SJSA1 (cell line): ENCODE measurements at regions not wholly inside any gene's neighbourhood (a gene's known extent, or its start where the extent isn't known, plus 50 kb on each side); places are given as distances from the start of the nearest gene placed in this dataset.
A peak's percentile ranks its signal among the peaks of the same experiment; 100 is the strongest.

Experiments
- DNase-seq, 2 experiments: peaks; one replicate each; pipeline ENCODE4 v3.0.0-alpha.2; 2015 to 2020; ENCODE audit warnings: low spot score in 2 of 2, low read depth in 1 of 2
- H3K27ac ChIP-seq: fragments of 250-450 bp; sonication (Bioruptor Pico); 2 replicates; pipeline ENCODE4 v1.5.1; 2020; ENCODE audit warnings: mild to moderate bottlenecking, moderate library complexity
- H3K27me3 ChIP-seq: fragments of 250-450 bp; sonication (Bioruptor Pico); replicated peaks from 2 replicates; pipeline ENCODE4 v1.5.1; 2020; ENCODE audit warnings: mild to moderate bottlenecking, moderate library complexity
- H3K36me3 ChIP-seq: fragments of 250-450 bp; sonication (Bioruptor Pico); 2 replicates; pipeline ENCODE4 v1.5.1; 2020; ENCODE audit warnings: mild to moderate bottlenecking
- H3K4me1 ChIP-seq: fragments of 250-450 bp; sonication (Bioruptor Pico); replicated peaks from 2 replicates; pipeline ENCODE4 v1.6.1; 2021; ENCODE audit warnings: mild to moderate bottlenecking
- H3K4me3 ChIP-seq: fragments of 250-450 bp; sonication (Bioruptor Pico); 2 replicates; pipeline ENCODE4 v1.5.1; 2020; ENCODE audit warnings: mild to moderate bottlenecking
- H3K9me3 ChIP-seq: fragments of 250-450 bp; sonication (Bioruptor Pico); replicated peaks from 2 replicates; pipeline ENCODE4 v1.5.1; 2020; ENCODE audit warnings: mild to moderate bottlenecking

GRCh38 chr5:128636361-128636760, 98.3 kb upstream of the FBN2 start:
- Histone ChIP-seq H3K36me3 (no peaks in the 10 kb centered on the region), H3K4me1 (no peaks in the 10 kb centered on the region), H3K27ac (no peak overlapping the region), H3K27me3 (no peaks in the 10 kb centered on the region), H3K4me3 (no peak overlapping the region), H3K9me3 (no peaks in the 10 kb centered on the region; the same call in 1 of the 2 replicates)
- no peak for DNase-seq

GRCh38 chr5:128637031-128637430, 99.0 kb upstream of the FBN2 start:
- no peak for DNase-seq
- Histone ChIP-seq H3K4me3 (no peak overlapping the region), H3K27ac (no peak overlapping the region), H3K4me1 (no peaks in the 10 kb centered on the region), H3K9me3 (no peaks in the 10 kb centered on the region), H3K27me3 (no peaks in the 10 kb centered on the region), H3K36me3 (no peaks in the 10 kb centered on the region)

GRCh38 chr5:128641861-128642260, 103.8 kb upstream of the FBN2 start:
- no peaks in the 10 kb centered on the region for H3K4me1 ChIP-seq
- H3K4me3 ChIP-seq: no peak overlapping the region
- no peaks in the 10 kb centered on the region for H3K36me3 ChIP-seq
- no peak for DNase-seq
- no peak overlapping the region for H3K27ac ChIP-seq
- H3K27me3 ChIP-seq: no peaks in the 10 kb centered on the region; the same call in 1 of the 2 replicates
- H3K9me3 ChIP-seq: no peaks in the 10 kb centered on the region

- Histone ChIP-seq H3K27me3 (no peaks in the 10 kb centered on the region; the same call in 1 of the 2 replicates), H3K4me1 (no peaks in the 10 kb centered on the region), H3K36me3 (no peaks in the 10 kb centered on the region), H3K27ac (no peak overlapping the region), H3K4me3 (no peak overlapping the region), H3K9me3 (no peaks in the 10 kb centered on the region)
- no peak for DNase-seq
These were observed 106.8 kb upstream of the FBN2 start for GRCh38 chr5:128644863-128645262.

- Histone ChIP-seq H3K27ac (no peak overlapping the region), H3K27me3 (no peaks in the 10 kb centered on the region; the same call in 1 of the 2 replicates), H3K4me1 (no peaks in the 10 kb centered on the region), H3K36me3 (no peaks in the 10 kb centered on the region), H3K9me3 (no peaks in the 10 kb centered on the region), H3K4me3 (no peak overlapping the region)
- no peak for DNase-seq
These were observed 107.5 kb upstream of the FBN2 start for GRCh38 chr5:128645581-128645980.

GRCh38 chr5:128646176-128646575, 108.1 kb upstream of the FBN2 start:
- Histone ChIP-seq H3K4me1 (no peaks in the 10 kb centered on the region), H3K36me3 (no peaks in the 10 kb centered on the region), H3K4me3 (no peak overlapping the region), H3K9me3 (no peaks in the 10 kb centered on the region), H3K27me3 (no peaks in the 10 kb centered on the region; the same call in 1 of the 2 replicates), H3K27ac (no peak overlapping the region)
- no peak for DNase-seq

GRCh38 chr5:128649192-128649591, 111.1 kb upstream of the FBN2 start:
- Histone ChIP-seq H3K36me3 (no peaks in the 10 kb centered on the region), H3K9me3 (no peaks in the 10 kb centered on the region), H3K27ac (no peak overlapping the region), H3K4me3 (no peak overlapping the region), H3K4me1 (no peaks in the 10 kb centered on the region), H3K27me3 (no peaks in the 10 kb centered on the region)
- no peak for DNase-seq

- Histone ChIP-seq H3K4me3 (no peak overlapping the region), H3K27me3 (no peaks in the 10 kb centered on the region), H3K36me3 (no peaks in the 10 kb centered on the region)
These were observed 125.0 kb upstream of the FBN2 start for GRCh38 chr5:128662997-128663396.

GRCh38 chr5:128665747-128666355, 127.8 kb upstream of the FBN2 start:
- no peaks in the 10 kb centered on the region for H3K9me3 ChIP-seq
- no peak for DNase-seq
- no peaks in the 10 kb centered on the region for H3K27me3 ChIP-seq
- no peaks in the 10 kb centered on the region for H3K36me3 ChIP-seq
- no peaks in the 10 kb centered on the region for H3K4me1 ChIP-seq
- no peak overlapping the region for H3K4me3 ChIP-seq
- no peak overlapping the region for H3K27ac ChIP-seq

More at GRCh38 chr5:128662997-128663396, 125.0 kb upstream of the FBN2 start:
- DNase-seq: no peak
- no peak overlapping the region for H3K27ac ChIP-seq
- no peaks in the 10 kb centered on the region for H3K4me1 ChIP-seq
- H3K9me3 ChIP-seq: no peaks in the 10 kb centered on the region

- no peaks in the 10 kb centered on the region for H3K9me3 ChIP-seq
- H3K4me1 ChIP-seq: no peaks in the 10 kb centered on the region
- H3K27ac ChIP-seq: no peak overlapping the region
- no peaks in the 10 kb centered on the region for H3K27me3 ChIP-seq
- H3K36me3 ChIP-seq: no peaks in the 10 kb centered on the region
- DNase-seq: no peak
- no peak overlapping the region for H3K4me3 ChIP-seq
These were observed 129.1 kb upstream of the FBN2 start for GRCh38 chr5:128667152-128667551.

- Histone ChIP-seq H3K4me1 (0 out of 2 replicates have a peak, but pooled peaks cover 2% of the 10 kb centered on the region), H3K27me3 (no peaks in the 10 kb centered on the region), H3K4me3 (no peak overlapping the region), H3K36me3 (no peaks in the 10 kb centered on the region), H3K27ac (no peak overlapping the region), H3K9me3 (no peaks in the 10 kb centered on the region)
- DNase-seq: no peak
These were observed 129.7 kb upstream of the FBN2 start for GRCh38 chr5:128667751-128668150.

GRCh38 chr5:128668921-128669320, 130.9 kb upstream of the FBN2 start:
- Histone ChIP-seq H3K27ac (no peak overlapping the region), H3K4me1 (peaks cover 3% of the 10 kb centered on the region; the same call in 1 of the 2 replicates), H3K36me3 (no peaks in the 10 kb centered on the region), H3K27me3 (no peaks in the 10 kb centered on the region), H3K4me3 (no peak overlapping the region), H3K9me3 (no peaks in the 10 kb centered on the region)
- DNase-seq: no peak

- no peaks in the 10 kb centered on the region for H3K27me3 ChIP-seq
- no peak for DNase-seq
These were observed 131.8 kb upstream of the FBN2 start for GRCh38 chr5:128669803-128670202.

GRCh38 chr5:128671943-128672342, 133.9 kb upstream of the FBN2 start:
- Histone ChIP-seq H3K27ac (no peak overlapping the region), H3K4me3 (no peak overlapping the region), H3K9me3 (no peaks in the 10 kb centered on the region), H3K36me3 (no peaks in the 10 kb centered on the region), H3K4me1 (peaks cover 3% of the 10 kb centered on the region; the same call in 1 of the 2 replicates), H3K27me3 (no peaks in the 10 kb centered on the region)
- DNase-seq: peak in 1 of 2 experiments; percentile 11

More at GRCh38 chr5:128669803-128670202, 131.8 kb upstream of the FBN2 start:
- Histone ChIP-seq H3K4me1 (peaks cover 3% of the 10 kb centered on the region; the same call in 1 of the 2 replicates), H3K27ac (no peak overlapping the region), H3K4me3 (no peak overlapping the region), H3K36me3 (no peaks in the 10 kb centered on the region), H3K9me3 (no peaks in the 10 kb centered on the region)

GRCh38 chr5:128673000-128673399, 135.0 kb upstream of the FBN2 start:
- Histone ChIP-seq H3K36me3 (no peaks in the 10 kb centered on the region), H3K4me1 (peaks cover 3% of the 10 kb centered on the region; the same call in 1 of the 2 replicates), H3K27me3 (no peaks in the 10 kb centered on the region), H3K27ac (no peak overlapping the region), H3K4me3 (no peak overlapping the region), H3K9me3 (no peaks in the 10 kb centered on the region)
- no peak for DNase-seq
